Ureter (tissue), 1 donor: ENCODE measurements at regions not wholly inside any gene's neighbourhood (a gene's known extent, or its start where the extent isn't known, plus 50 kb on each side); places are given as distances from the start of the nearest gene placed in this dataset.
"Not testable (repeated sequence)": the region's sequence is repeated elsewhere in the genome, so short reads cannot be mapped to it uniquely, and the experiment has no call there.

Experiments
- DNase-seq: peaks from one replicate; pipeline ENCODE4 v3.0.0-alpha.2; 2020; ENCODE audit warnings: low spot score
- donor health status: DM: yes; HTN: yes; CAD: no.

- DNase-seq = no peak
These were observed 1836.4 kb upstream of the AGA start for GRCh38 chr4:179278647-179279046.

- DNase-seq = no peak
These were observed 1843.5 kb upstream of the AGA start for GRCh38 chr4:179285696-179286095.

- no peak for DNase-seq
These were observed 1849.4 kb upstream of the AGA start for GRCh38 chr4:179291657-179292056.

- no peak for DNase-seq
These were observed 1850.2 kb upstream of the AGA start for GRCh38 chr4:179292468-179292867.

GRCh38 chr4:179307297-179308136, 1865.3 kb upstream of the AGA start:
- no peak for DNase-seq

GRCh38 chr4:179313823-179314222, 1871.6 kb upstream of the AGA start:
- no peak for DNase-seq

- no peak for DNase-seq
These were observed 1882.9 kb upstream of the AGA start for GRCh38 chr4:179325181-179325580.

- no peak for DNase-seq
These were observed 1886.4 kb upstream of the AGA start for GRCh38 chr4:179328627-179329026.

GRCh38 chr4:179331362-179331761, 1889.1 kb upstream of the AGA start:
- DNase-seq = no peak

GRCh38 chr4:179344861-179345260, 1902.6 kb upstream of the AGA start:
- no peak for DNase-seq

GRCh38 chr4:179352221-179352620, 1910.0 kb upstream of the AGA start:
- DNase-seq = no peak

- DNase-seq = no peak
These were observed 1911.5 kb upstream of the AGA start for GRCh38 chr4:179353786-179354185.

- DNase-seq = no peak
These were observed 1919.8 kb upstream of the AGA start for GRCh38 chr4:179361978-179362486.

GRCh38 chr4:179365932-179366331, 1923.7 kb upstream of the AGA start:
- not testable (repeated sequence) for DNase-seq

GRCh38 chr4:179372242-179372641, 1930.0 kb upstream of the AGA start:
- no peak for DNase-seq

- DNase-seq = no peak
These were observed 1930.5 kb upstream of the AGA start for GRCh38 chr4:179372746-179373145.

- not testable (repeated sequence) for DNase-seq
These were observed 1936.6 kb upstream of the AGA start for GRCh38 chr4:179378847-179379246.

- DNase-seq = no peak
These were observed 1950.5 kb upstream of the AGA start for GRCh38 chr4:179392787-179393186.

- DNase-seq = no peak
These were observed 1956.2 kb upstream of the AGA start for GRCh38 chr4:179398414-179398813.

GRCh38 chr4:179399054-179399782, 1957.0 kb upstream of the AGA start:
- DNase-seq = no peak

GRCh38 chr4:179415037-179415846, 1973.0 kb upstream of the AGA start:
- DNase-seq = no peak

GRCh38 chr4:179415847-179416223, 1973.6 kb upstream of the AGA start:
- no peak for DNase-seq
